ENCODE measurements at regions not wholly inside any gene's neighbourhood (a gene's known extent, or its start where the extent isn't known, plus 50 kb on each side); places are given as distances from the start of the nearest gene placed in this dataset.

- no peak for TF ChIP-seq EZH2 (IDR thresholded peaks at IDR 0.05; ENCODE audit: borderline replicate concordance, low read length)
- TF ChIP-seq CTCF (IDR thresholded peaks at IDR 0.05; ENCODE audit: low read length), result no peak
These were observed 353.3 kb downstream of the GADD45G start for GRCh38 chr9:89958086-89958485.

Data from OCI-LY1 (cell line).